ENCODE measurements at regions not wholly inside any gene's neighbourhood (a gene's known extent, or its start where the extent isn't known, plus 50 kb on each side); places are given as distances from the start of the nearest gene placed in this dataset.

DNA sequence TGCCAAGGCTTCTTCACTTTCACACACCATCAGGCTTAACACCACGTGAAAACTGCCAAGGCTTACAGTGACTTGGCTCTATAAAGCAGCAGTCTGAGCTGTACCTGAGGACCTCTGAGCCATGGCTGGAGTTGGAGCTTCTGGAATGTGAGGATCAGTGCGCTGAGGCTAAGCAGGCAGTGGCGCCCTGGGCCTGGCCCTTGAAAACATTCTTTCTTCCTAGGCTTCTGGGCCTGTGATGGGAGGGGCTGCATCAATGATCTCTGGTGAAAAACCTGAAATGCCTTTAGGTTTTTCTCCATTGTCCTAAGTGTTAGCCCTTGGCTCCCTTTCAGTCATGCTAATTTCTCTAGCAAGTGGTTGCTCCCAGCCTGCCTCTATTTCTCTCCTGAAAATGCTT is 192.5 kb upstream of the PCDH20 start:
- H3K27ac ChIP-seq (ENCODE audit: low read depth, low read length), result no peak overlapping the region
- peaks cover 2% of the 10 kb centered on the region; the same call in 1 of the 2 replicates for H3K9me3 ChIP-seq (ENCODE audit: control insufficient read depth, insufficient read depth, low read length)
- DNase-seq (ENCODE audit: low read depth, low spot score), result no peak
- H3K4me3 ChIP-seq (ENCODE audit: low read depth, low read length), result no peak overlapping the region
- CTCF ChIA-PET, result no interaction called here
- TF ChIP-seq, protein P1, sequence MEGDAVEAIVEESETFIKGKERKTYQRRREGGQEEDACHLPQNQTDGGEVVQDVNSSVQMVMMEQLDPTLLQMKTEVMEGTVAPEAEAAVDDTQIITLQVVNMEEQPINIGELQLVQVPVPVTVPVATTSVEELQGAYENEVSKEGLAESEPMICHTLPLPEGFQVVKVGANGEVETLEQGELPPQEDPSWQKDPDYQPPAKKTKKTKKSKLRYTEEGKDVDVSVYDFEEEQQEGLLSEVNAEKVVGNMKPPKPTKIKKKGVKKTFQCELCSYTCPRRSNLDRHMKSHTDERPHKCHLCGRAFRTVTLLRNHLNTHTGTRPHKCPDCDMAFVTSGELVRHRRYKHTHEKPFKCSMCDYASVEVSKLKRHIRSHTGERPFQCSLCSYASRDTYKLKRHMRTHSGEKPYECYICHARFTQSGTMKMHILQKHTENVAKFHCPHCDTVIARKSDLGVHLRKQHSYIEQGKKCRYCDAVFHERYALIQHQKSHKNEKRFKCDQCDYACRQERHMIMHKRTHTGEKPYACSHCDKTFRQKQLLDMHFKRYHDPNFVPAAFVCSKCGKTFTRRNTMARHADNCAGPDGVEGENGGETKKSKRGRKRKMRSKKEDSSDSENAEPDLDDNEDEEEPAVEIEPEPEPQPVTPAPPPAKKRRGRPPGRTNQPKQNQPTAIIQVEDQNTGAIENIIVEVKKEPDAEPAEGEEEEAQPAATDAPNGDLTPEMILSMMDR (IDR thresholded peaks at IDR 0.05; ENCODE audit: low read depth, low read length), result no peak
- H3K27me3 ChIP-seq (ENCODE audit: control insufficient read depth, insufficient read depth, low read length), result no peaks in the 10 kb centered on the region
- POLR2A ChIA-PET, result no interaction called here

- POLR2A ChIA-PET, result no interaction called here
- TF ChIP-seq, protein P1 (IDR thresholded peaks at IDR 0.05; ENCODE audit: low read depth, low read length), result no peak
Observed at GRCh38 chr13:61600360-61601033, 184.8 kb upstream of the PCDH20 start.

GRCh38 chr13:61592489-61592888 is 176.8 kb upstream of the PCDH20 start:
- Histone ChIP-seq H3K9me3 (ENCODE audit: control insufficient read depth, insufficient read depth, low read length) (no peaks in the 10 kb centered on the region), H3K27ac (ENCODE audit: low read depth, low read length) (no peak overlapping the region), H3K4me3 (ENCODE audit: low read depth, low read length) (no peak overlapping the region), H3K27me3 (ENCODE audit: control insufficient read depth, insufficient read depth, low read length) (no peaks in the 10 kb centered on the region)
- ChIA-PET CTCF (no interaction called here), POLR2A (no interaction called here)
- DNase-seq (ENCODE audit: low read depth, low spot score), result no peak
- TF ChIP-seq, protein P1 (IDR thresholded peaks at IDR 0.05; ENCODE audit: low read depth, low read length), result no peak

More at GRCh38 chr13:61600360-61601033, 184.8 kb upstream of the PCDH20 start:
- no peak for DNase-seq (ENCODE audit: low read depth, low spot score)
- Histone ChIP-seq H3K4me3 (ENCODE audit: low read depth, low read length) (no peak overlapping the region), H3K9me3 (ENCODE audit: control insufficient read depth, insufficient read depth, low read length) (peaks cover 4% of the 10 kb centered on the region; the same call in 1 of the 2 replicates), H3K27ac (ENCODE audit: low read depth, low read length) (no peak overlapping the region), H3K27me3 (ENCODE audit: control insufficient read depth, insufficient read depth, low read length) (no peaks in the 10 kb centered on the region)
- CTCF ChIA-PET, result no interaction called here

DNA sequence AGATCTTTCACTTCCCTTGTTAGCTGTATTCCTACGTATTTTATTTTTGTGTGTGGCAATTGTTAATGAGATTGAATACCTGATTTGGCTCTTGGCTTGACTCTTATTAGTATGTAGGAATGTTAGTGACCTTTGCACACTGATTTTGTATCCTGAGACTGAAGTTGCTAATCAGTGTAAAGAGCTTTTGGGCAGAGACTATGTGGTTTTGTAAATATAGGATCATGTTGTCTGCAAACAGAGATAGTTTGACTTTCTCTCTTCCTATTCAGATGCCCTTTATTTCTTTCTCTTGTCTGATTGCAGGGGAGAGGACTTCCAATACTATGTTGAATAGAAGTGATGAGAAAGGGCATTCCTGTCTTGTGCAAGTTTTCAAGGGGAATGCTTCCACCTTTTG is 160.3 kb upstream of the PCDH20 start:
- no peak for DNase-seq (ENCODE audit: low read depth, low spot score)
- Histone ChIP-seq H3K27me3 (ENCODE audit: control insufficient read depth, insufficient read depth, low read length) (no peaks in the 10 kb centered on the region), H3K4me3 (ENCODE audit: low read depth, low read length) (no peak overlapping the region), H3K9me3 (ENCODE audit: control insufficient read depth, insufficient read depth, low read length) (no peaks in the 10 kb centered on the region), H3K27ac (ENCODE audit: low read depth, low read length) (no peak overlapping the region)
- ChIA-PET POLR2A (no interaction called here), CTCF (no interaction called here)
- TF ChIP-seq, protein P1 (IDR thresholded peaks at IDR 0.05; ENCODE audit: low read depth, low read length), result no peak

GRCh38 chr13:61563645-61564044 is 148.0 kb upstream of the PCDH20 start:
- Histone ChIP-seq H3K27ac (ENCODE audit: low read depth, low read length) (no peak overlapping the region), H3K4me3 (ENCODE audit: low read depth, low read length) (no peak overlapping the region), H3K27me3 (ENCODE audit: control insufficient read depth, insufficient read depth, low read length) (no peaks in the 10 kb centered on the region), H3K9me3 (ENCODE audit: control insufficient read depth, insufficient read depth, low read length) (no peaks in the 10 kb centered on the region)
- CTCF ChIA-PET, result no interaction called here
- POLR2A ChIA-PET, result no interaction called here
- TF ChIP-seq, protein P1 (IDR thresholded peaks at IDR 0.05; ENCODE audit: low read depth, low read length), result no peak
- no peak for DNase-seq (ENCODE audit: low read depth, low spot score)

All from AG04450 (cell line).